Activated CD8-positive, alpha-beta T cell treated with anti-CD3 and anti-CD28 coated beads for 36 hours (primary cell): ENCODE measurements at regions not wholly inside any gene's neighbourhood (a gene's known extent, or its start where the extent isn't known, plus 50 kb on each side); places are given as distances from the start of the nearest gene placed in this dataset.
"Not testable (repeated sequence)": the region's sequence is repeated elsewhere in the genome, so short reads cannot be mapped to it uniquely, and the experiment has no call there.

Source experiments
- ATAC-seq: fragments of 200-7000 bp; cut with Tn5 transposase; one replicate; pipeline ENCODE4 v1.10.0; 2021; ENCODE audit warnings: mild to moderate bottlenecking, moderate library complexity
- CTCF ChIA-PET: fragments of 350-600 bp; sonication (Branson Sonifier 250); formaldehyde crosslinking; loops from one replicate; lab custom pipeline; 2021; ENCODE audit warnings: antibody characterized with exemption; lab: Charles Lee
- POLR2A ChIA-PET: fragments of 350-600 bp; sonication (Branson Sonifier 250); formaldehyde crosslinking; loops from one replicate; lab custom pipeline; 2021; ENCODE audit warnings: antibody characterized with exemption; lab: Charles Lee
- DNase-seq: peaks from one replicate; pipeline ENCODE4 v3.0.0-alpha.2; 2020
- H3K27ac Mint-ChIP-seq: one replicate; pipeline ENCODE4 v1.8.0; 2021; ENCODE audit warnings: mild to moderate bottlenecking, mixed read lengths
- H3K27me3 Mint-ChIP-seq: one replicate; pipeline ENCODE4 v1.8.0; 2021; ENCODE audit warnings: mixed read lengths
- H3K36me3 Mint-ChIP-seq: one replicate; pipeline ENCODE4 v1.8.0; 2021; ENCODE audit warnings: low read depth, mixed read lengths
- H3K4me1 Mint-ChIP-seq: one replicate; pipeline ENCODE4 v1.8.0; 2021; ENCODE audit warnings: low read depth, mixed read lengths
- H3K4me3 Mint-ChIP-seq: one replicate; pipeline ENCODE4 v1.8.0; 2021; ENCODE audit warnings: mild to moderate bottlenecking, moderate library complexity, mixed read lengths
- H3K9me3 Mint-ChIP-seq: one replicate; pipeline ENCODE4 v1.8.0; 2021; ENCODE audit warnings: mixed read lengths
- intact Hi-C: fragments of 100-400 bp; cut with micrococcal nuclease; formaldehyde crosslinking; loops from one replicate; pipeline ENCODE4 v1.10.0; 2022
- TF ChIP-seq, protein P1 (sequence below): fragments of 200-600 bp; IDR thresholded peaks from one replicate; pipeline ENCODE4 v1.8.0; 2022; ENCODE audit warnings: antibody characterized with exemption, mild to moderate bottlenecking

DNA sequence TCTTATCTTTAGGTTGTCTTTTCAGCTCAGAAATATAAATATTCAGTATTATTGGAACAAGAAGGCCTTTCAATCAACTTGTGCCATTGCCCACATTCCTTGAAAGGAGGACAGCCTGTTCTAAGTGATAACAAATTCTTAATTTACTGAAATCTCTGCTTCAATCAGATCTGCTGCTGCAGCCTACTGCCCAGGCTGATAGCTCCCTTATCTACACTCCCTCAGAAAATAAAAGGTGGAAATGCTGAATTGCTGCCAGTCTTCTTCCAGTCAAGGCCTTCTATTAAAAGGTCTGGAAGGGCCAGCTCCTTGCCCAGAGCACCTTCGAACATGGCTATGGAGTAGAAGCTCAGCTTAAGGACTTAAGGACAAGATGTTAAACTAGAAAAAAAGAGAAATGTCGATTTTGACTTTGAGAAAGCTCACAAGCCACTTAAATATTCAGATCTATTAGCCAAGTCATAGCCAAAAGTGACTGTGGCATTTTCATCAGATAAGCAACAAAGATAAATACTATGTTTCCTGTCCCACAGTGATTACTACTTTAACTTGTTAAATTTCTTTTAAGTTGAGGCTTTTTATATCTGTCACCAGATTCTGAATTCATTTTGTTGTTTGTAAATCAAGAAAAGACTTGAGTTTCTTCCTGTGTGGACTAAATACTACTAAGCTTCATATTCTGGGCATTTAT is 480.5 kb upstream of the CBLB start:
- no peaks in the 10 kb centered on the region for H3K36me3 Mint-ChIP-seq
- ChIA-PET CTCF (interaction anchor here (1.0 to 1.6 kb wide), 3 partner anchors 8 to 16 kb away, joined by 3 to 6 read pairs (median 3); no protein-coding TSS in a partner anchor), POLR2A (interaction anchor here (0.6 kb wide), 1 partner anchor 107 kb away, joined by 3 read pairs; no protein-coding TSS in a partner anchor)
- H3K9me3 Mint-ChIP-seq: peaks cover 6% of the 10 kb centered on the region
- peaks cover 14% of the 10 kb centered on the region for H3K4me1 Mint-ChIP-seq
- TF ChIP-seq, protein P1, sequence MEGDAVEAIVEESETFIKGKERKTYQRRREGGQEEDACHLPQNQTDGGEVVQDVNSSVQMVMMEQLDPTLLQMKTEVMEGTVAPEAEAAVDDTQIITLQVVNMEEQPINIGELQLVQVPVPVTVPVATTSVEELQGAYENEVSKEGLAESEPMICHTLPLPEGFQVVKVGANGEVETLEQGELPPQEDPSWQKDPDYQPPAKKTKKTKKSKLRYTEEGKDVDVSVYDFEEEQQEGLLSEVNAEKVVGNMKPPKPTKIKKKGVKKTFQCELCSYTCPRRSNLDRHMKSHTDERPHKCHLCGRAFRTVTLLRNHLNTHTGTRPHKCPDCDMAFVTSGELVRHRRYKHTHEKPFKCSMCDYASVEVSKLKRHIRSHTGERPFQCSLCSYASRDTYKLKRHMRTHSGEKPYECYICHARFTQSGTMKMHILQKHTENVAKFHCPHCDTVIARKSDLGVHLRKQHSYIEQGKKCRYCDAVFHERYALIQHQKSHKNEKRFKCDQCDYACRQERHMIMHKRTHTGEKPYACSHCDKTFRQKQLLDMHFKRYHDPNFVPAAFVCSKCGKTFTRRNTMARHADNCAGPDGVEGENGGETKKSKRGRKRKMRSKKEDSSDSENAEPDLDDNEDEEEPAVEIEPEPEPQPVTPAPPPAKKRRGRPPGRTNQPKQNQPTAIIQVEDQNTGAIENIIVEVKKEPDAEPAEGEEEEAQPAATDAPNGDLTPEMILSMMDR: no peak
- DNase-seq (no peak), ATAC-seq (no peak)
- intact Hi-C loops: no loop called here
- no peak overlapping the region for H3K4me3 Mint-ChIP-seq
- no peaks in the 10 kb centered on the region for H3K27me3 Mint-ChIP-seq
- no peak overlapping the region for H3K27ac Mint-ChIP-seq

DNA sequence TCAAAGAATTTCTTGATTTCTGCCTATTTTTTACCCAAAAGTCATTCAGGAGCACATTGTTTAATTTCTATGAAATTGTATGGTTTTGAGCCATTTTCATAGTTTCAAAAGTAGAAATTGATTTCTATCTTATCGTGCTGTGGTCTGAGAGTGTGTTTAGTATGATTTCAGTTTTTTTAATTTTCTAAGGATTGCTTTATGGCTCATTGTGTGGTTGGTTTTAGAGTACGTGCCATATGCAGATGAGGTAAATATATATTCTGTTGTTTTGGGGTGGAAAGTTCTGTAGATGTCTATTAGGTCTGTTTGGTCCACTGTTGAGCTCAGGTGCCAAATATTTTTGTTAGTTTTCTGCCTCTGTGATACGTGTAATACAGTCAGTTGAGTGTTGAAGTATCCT is 487.1 kb upstream of the CBLB start:
- Mint-ChIP-seq H3K9me3 (peaks cover 3% of the 10 kb centered on the region), H3K27me3 (no peaks in the 10 kb centered on the region), H3K27ac (peak overlapping the region; percentile 34), H3K4me3 (no peak overlapping the region), H3K4me1 (peaks cover 7% of the 10 kb centered on the region), H3K36me3 (peaks cover 2% of the 10 kb centered on the region)
- TF ChIP-seq, protein P1: no peak
- DNase-seq: no peak
- intact Hi-C loops: no loop called here
- no peak for ATAC-seq
- CTCF ChIA-PET: interaction anchor here (0.8 kb wide), 1 partner anchor 17 kb away, joined by 3 read pairs; no protein-coding TSS in a partner anchor
- POLR2A ChIA-PET: interaction anchor here (0.6 to 0.9 kb wide), 2 partner anchors 23 to 98 kb away, joined by 3 read pairs; no protein-coding TSS in a partner anchor

DNA sequence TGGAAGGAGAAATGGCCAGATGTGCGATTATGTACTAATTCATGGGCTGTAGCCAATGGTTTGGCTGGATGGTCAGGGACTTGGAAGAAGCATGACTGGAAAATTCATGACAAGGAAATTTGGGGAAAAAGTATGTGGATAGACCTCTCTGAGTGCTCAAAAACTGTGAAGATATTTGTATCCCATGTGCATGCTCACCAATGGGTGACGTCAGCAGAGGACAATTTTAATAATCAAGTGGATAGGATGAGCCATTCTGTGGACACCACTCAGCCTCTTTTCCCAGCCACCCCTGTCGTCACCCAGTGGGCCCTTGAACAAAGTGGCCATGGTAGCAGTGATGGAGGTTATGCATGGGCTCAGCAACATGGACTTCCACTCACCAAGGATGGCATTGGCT is 490.9 kb upstream of the CBLB start:
- ATAC-seq (no peak), DNase-seq (no peak)
- CTCF ChIA-PET: no interaction called here
- no peak overlapping the region for H3K27ac Mint-ChIP-seq
- peaks cover 7% of the 10 kb centered on the region for H3K9me3 Mint-ChIP-seq
- H3K4me1 Mint-ChIP-seq: peaks cover 7% of the 10 kb centered on the region
- H3K27me3 Mint-ChIP-seq: no peaks in the 10 kb centered on the region
- no peak overlapping the region for H3K4me3 Mint-ChIP-seq
- TF ChIP-seq, protein P1: no peak
- POLR2A ChIA-PET: no interaction called here
- intact Hi-C loops: no loop called here
- peaks cover 3% of the 10 kb centered on the region for H3K36me3 Mint-ChIP-seq

DNA sequence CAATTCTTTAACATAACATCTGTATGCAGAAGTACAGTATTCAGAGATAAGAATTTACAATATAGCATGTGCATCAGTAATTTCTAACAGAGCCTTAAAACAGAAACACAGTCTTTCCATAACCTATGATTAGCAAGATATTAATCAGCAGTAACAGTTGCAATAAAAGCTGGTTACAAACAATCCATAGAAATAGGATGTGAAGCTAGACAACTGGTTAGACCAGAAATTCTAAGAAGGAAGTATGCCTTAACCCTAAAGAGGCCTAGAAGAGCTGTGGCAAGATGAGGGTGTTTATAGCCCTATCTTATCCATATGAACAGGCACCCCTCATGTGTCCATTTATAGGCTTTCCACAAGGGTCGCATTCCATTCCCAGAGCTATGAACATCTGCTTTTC is 492.1 kb upstream of the CBLB start:
- H3K9me3 Mint-ChIP-seq, ATAC-seq, H3K27me3 Mint-ChIP-seq, H3K4me3 Mint-ChIP-seq, POLR2A ChIA-PET, intact Hi-C loops, H3K4me1 Mint-ChIP-seq, H3K27ac Mint-ChIP-seq, DNase-seq, H3K36me3 Mint-ChIP-seq: not testable (repeated sequence)
- CTCF ChIA-PET: interaction anchor here (1.6 kb wide), 1 partner anchor 10 kb away, joined by 3 read pairs; no protein-coding TSS in a partner anchor

DNA sequence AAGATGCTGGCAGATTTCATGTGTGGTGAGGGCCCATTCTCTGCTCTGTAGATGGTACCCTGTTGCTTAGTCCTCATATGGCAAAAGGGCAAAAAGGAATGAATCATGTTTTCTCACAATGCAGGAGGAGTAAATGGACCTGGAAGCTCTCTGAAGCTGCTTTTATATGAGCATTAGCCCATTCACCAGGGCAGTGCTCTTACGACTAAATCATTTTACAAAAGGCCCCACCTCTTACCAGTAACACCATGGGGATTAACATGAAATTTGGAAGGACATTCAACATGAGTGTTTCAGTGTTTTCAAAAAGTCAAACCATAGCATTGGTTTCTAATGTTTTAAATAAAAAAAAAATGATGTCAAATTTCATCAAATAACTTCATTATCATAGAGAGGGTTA is 495.7 kb upstream of the CBLB start:
- intact Hi-C loops: no loop called here
- no peak overlapping the region for H3K27ac Mint-ChIP-seq
- no peak overlapping the region for H3K4me3 Mint-ChIP-seq
- no peaks in the 10 kb centered on the region for H3K27me3 Mint-ChIP-seq
- H3K9me3 Mint-ChIP-seq: peaks cover 9% of the 10 kb centered on the region
- DNase-seq: no peak
- H3K4me1 Mint-ChIP-seq: peaks cover 7% of the 10 kb centered on the region
- H3K36me3 Mint-ChIP-seq: peaks cover 1% of the 10 kb centered on the region
- TF ChIP-seq, protein P1: no peak
- CTCF ChIA-PET: no interaction called here
- POLR2A ChIA-PET: no interaction called here
- no peak for ATAC-seq
